22Rv1 (cell line): ENCODE measurements at regions not wholly inside any gene's neighbourhood (a gene's known extent, or its start where the extent isn't known, plus 50 kb on each side); places are given as distances from the start of the nearest gene placed in this dataset.

Source experiments
- ZFX ChIP-seq: fragments of 450-650 bp; IDR thresholded peaks from 2 replicates; pipeline ENCODE4 v1.6.1; 2017; ENCODE audit warnings: antibody characterized with exemption, borderline replicate concordance
- TF ChIP-seq, protein P1 (sequence below): fragments of 450-650 bp; IDR thresholded peaks from 2 replicates; pipeline ENCODE4 v1.5.1; 2017; ENCODE audit warnings: mild to moderate bottlenecking

DNA sequence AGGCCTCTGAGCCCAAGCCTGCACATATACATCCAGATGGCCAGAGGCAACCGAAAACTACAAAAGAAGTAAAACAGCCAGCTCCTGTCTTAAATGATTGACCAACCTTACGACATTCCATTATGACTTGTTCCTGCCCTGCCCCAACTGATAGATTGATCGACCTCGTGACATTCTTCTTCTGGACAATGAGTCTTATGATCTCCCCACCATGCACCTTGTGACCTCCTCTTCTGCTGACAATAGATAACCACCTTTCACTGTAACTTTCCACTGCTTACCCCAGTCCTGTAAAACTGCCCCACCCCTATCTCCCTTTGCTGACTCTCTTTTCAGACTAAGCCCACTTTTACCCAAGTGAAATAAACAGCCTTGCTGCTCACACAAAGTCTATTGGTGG, 670.0 kb upstream of the PKDCC start:
- TF ChIP-seq, protein P1, sequence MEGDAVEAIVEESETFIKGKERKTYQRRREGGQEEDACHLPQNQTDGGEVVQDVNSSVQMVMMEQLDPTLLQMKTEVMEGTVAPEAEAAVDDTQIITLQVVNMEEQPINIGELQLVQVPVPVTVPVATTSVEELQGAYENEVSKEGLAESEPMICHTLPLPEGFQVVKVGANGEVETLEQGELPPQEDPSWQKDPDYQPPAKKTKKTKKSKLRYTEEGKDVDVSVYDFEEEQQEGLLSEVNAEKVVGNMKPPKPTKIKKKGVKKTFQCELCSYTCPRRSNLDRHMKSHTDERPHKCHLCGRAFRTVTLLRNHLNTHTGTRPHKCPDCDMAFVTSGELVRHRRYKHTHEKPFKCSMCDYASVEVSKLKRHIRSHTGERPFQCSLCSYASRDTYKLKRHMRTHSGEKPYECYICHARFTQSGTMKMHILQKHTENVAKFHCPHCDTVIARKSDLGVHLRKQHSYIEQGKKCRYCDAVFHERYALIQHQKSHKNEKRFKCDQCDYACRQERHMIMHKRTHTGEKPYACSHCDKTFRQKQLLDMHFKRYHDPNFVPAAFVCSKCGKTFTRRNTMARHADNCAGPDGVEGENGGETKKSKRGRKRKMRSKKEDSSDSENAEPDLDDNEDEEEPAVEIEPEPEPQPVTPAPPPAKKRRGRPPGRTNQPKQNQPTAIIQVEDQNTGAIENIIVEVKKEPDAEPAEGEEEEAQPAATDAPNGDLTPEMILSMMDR = no peak
- no peak for TF ChIP-seq ZFX
